ENCODE measurements at regions not wholly inside any gene's neighbourhood (a gene's known extent, or its start where the extent isn't known, plus 50 kb on each side); places are given as distances from the start of the nearest gene placed in this dataset.

DNA sequence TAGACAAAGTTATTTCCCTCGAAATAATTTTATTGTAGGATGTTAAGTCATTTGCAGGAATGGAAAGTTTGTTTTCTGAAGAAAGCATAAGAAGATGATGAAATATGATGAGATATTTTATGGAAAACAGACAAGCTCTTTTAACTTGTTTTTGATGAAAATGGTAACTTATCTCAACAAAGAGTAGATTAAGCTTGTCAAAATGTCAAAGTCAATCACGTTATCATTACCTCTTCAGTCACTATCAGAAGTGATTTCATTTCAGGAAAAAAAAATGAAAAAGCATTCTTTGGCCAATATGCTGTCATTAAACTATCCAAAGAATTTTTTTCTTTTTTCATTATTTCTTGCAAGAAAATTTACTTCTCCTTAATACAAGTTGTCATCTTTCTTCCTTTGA is 221.0 kb upstream of the ANKRD50 start:
- no peak for FAIRE-seq
- no peak overlapping the region for H3K4me2 ChIP-seq (ENCODE audit: insufficient read depth, low read length)
- no peaks in the 10 kb centered on the region for H3K27me3 ChIP-seq (ENCODE audit: control insufficient read depth in 2 of 2, insufficient read depth in 2 of 2, low read length in 2 of 2)
- no peaks in the 10 kb centered on the region for H3K36me3 ChIP-seq (ENCODE audit: control insufficient read depth, insufficient read depth, low read length)
- ChIA-PET POLR2A (no interaction called here), CTCF (ENCODE audit: low intra/inter-chr PET ratio) (no interaction called here)
- H3K4me1 ChIP-seq (replicated peaks in 1 of 2; ENCODE audit: control insufficient read depth in 2 of 2, insufficient read depth in 2 of 2, low read length in 2 of 2): no peaks in the 10 kb centered on the region
- ATAC-seq: no peak
- no peak overlapping the region for H3K27ac ChIP-seq (ENCODE audit: extremely low read depth, low read depth, low read length)
- H2AFZ ChIP-seq (ENCODE audit: low read depth, low read length): no peak overlapping the region
- intact Hi-C loops (cut with micrococcal nuclease): no loop called here
- in situ Hi-C loops (cut with MboI): no loop called here
- H3K9ac ChIP-seq (ENCODE audit: insufficient read depth in 1 of 2, low read depth in 2 of 2, low read length in 2 of 2): no peak overlapping the region
- H3K4me3 ChIP-seq: no peak overlapping the region
- H3K9me1 ChIP-seq (ENCODE audit: control insufficient read depth, insufficient read depth, low read length): no peaks in the 10 kb centered on the region
- DNase-seq (ENCODE audit: extremely low read depth in 1 of 4, low spot score in 3 of 4): no peak
- BruUV-seq (replicated peaks): no TSS peak
- H4K20me1 ChIP-seq (replicated peaks; ENCODE audit: control insufficient read depth, insufficient read depth, low read length): no peaks in the 10 kb centered on the region
- no peaks in the 10 kb centered on the region for H3K9me3 ChIP-seq (replicated peaks; ENCODE audit: control insufficient read depth, insufficient read depth, low read depth, low read length)
- WGBS (ENCODE audit: insufficient coverage, low coverage, missing lambda C conversion rate): 0% methylated on average over 2 of the region's 2 CpGs
- no peaks in the 10 kb centered on the region for H3K79me2 ChIP-seq (ENCODE audit: control insufficient read depth, insufficient read depth, low read length)
- TF ChIP-seq, protein P1, sequence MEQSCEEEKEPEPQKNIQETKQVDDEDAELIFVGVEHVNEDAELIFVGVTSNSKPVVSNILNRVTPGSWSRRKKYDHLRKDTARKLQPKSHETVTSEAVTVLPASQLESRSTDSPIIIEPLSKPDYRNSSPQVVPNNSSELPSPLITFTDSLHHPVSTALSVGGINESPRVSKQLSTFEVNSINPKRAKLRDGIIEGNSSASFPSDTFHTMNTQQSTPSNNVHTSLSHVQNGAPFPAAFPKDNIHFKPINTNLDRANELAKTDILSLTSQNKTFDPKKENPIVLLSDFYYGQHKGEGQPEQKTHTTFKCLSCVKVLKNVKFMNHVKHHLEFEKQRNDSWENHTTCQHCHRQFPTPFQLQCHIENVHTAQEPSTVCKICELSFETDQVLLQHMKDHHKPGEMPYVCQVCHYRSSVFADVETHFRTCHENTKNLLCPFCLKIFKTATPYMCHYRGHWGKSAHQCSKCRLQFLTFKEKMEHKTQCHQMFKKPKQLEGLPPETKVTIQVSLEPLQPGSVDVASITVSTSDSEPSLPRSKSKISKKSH (CRISPR knock-in tag; IDR thresholded peaks at IDR 0.05): no peak
- TF ChIP-seq ZNF699 (CRISPR knock-in tag; IDR thresholded peaks at IDR 0.05; ENCODE audit: insufficient replicate concordance): no peak
- no peak for TF ChIP-seq ZNF77 (CRISPR knock-in tag; IDR thresholded peaks at IDR 0.05)
- TF ChIP-seq PTTG1 (tag; IDR thresholded peaks at IDR 0.05; ENCODE audit: low read depth): no peak
- no peak for TF ChIP-seq IRF2 (CRISPR knock-in tag; IDR thresholded peaks at IDR 0.05)
- no peak for TF ChIP-seq ZZZ3 (IDR thresholded peaks at IDR 0.05)
- TF ChIP-seq, protein P2, sequence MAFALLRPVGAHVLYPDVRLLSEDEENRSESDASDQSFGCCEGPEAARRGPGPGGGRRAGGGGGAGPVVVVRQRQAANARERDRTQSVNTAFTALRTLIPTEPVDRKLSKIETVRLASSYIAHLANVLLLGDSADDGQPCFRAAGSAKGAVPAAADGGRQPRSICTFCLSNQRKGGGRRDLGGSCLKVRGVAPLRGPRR (CRISPR knock-in tag; IDR thresholded peaks at IDR 0.05): no peak
- TF ChIP-seq POLR2A (conservative IDR thresholded peaks at IDR 0.05): no peak
- TF ChIP-seq, protein P3, sequence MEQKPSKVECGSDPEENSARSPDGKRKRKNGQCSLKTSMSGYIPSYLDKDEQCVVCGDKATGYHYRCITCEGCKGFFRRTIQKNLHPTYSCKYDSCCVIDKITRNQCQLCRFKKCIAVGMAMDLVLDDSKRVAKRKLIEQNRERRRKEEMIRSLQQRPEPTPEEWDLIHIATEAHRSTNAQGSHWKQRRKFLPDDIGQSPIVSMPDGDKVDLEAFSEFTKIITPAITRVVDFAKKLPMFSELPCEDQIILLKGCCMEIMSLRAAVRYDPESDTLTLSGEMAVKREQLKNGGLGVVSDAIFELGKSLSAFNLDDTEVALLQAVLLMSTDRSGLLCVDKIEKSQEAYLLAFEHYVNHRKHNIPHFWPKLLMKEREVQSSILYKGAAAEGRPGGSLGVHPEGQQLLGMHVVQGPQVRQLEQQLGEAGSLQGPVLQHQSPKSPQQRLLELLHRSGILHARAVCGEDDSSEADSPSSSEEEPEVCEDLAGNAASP (IDR thresholded peaks at IDR 0.05): no peak
- TF ChIP-seq POLR2H (tag; IDR thresholded peaks at IDR 0.05; ENCODE audit: low read depth): no peak
- TF ChIP-seq ZNF143 (CRISPR knock-in tag; IDR thresholded peaks at IDR 0.05): no peak
- no peak for TF ChIP-seq TCF3 (CRISPR knock-in tag; IDR thresholded peaks at IDR 0.05)
- no peak for TF ChIP-seq CHD1 (IDR thresholded peaks at IDR 0.05; ENCODE audit: low read length)
- TF ChIP-seq, protein P4, sequence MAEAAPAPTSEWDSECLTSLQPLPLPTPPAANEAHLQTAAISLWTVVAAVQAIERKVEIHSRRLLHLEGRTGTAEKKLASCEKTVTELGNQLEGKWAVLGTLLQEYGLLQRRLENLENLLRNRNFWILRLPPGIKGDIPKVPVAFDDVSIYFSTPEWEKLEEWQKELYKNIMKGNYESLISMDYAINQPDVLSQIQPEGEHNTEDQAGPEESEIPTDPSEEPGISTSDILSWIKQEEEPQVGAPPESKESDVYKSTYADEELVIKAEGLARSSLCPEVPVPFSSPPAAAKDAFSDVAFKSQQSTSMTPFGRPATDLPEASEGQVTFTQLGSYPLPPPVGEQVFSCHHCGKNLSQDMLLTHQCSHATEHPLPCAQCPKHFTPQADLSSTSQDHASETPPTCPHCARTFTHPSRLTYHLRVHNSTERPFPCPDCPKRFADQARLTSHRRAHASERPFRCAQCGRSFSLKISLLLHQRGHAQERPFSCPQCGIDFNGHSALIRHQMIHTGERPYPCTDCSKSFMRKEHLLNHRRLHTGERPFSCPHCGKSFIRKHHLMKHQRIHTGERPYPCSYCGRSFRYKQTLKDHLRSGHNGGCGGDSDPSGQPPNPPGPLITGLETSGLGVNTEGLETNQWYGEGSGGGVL (CRISPR knock-in tag; IDR thresholded peaks at IDR 0.05): no peak
- no peak for TF ChIP-seq MTA3 (IDR thresholded peaks at IDR 0.05; ENCODE audit: borderline replicate concordance)
- no peak for TF ChIP-seq RBM25 (IDR thresholded peaks at IDR 0.05; ENCODE audit: low read depth, low read length, severe bottlenecking)
- TF ChIP-seq GTF2A2 (tag; IDR thresholded peaks at IDR 0.05): no peak
- TF ChIP-seq, protein P5, sequence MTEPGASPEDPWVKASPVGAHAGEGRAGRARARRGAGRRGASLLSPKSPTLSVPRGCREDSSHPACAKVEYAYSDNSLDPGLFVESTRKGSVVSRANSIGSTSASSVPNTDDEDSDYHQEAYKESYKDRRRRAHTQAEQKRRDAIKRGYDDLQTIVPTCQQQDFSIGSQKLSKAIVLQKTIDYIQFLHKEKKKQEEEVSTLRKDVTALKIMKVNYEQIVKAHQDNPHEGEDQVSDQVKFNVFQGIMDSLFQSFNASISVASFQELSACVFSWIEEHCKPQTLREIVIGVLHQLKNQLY (CRISPR knock-in tag; conservative IDR thresholded peaks at IDR 0.05): no peak
- TF ChIP-seq ARID2 (IDR thresholded peaks at IDR 0.05): no peak
